ENCODE measurements at regions not wholly inside any gene's neighbourhood (a gene's known extent, or its start where the extent isn't known, plus 50 kb on each side); places are given as distances from the start of the nearest gene placed in this dataset.

DNA sequence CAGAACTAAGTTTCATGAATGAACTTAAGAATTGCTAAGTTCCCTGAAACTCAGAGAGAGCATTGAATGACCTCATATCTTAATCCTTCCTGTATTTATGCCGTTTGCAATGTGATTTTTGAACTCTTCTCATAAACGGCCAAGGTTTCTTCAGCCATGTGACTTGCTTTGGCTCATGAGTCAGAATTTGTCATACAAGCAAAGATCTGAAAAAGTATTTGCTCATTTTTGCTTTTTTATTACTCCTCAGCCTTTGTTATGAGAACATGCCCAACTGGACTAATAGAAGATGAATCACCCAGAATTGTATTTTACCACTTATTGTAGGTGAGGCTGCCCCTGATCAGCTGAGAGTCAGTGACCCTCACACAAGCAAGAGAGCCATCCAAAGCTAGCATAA, 693.8 kb downstream of the BCL11B start:
- DNase-seq (ENCODE audit: low read depth): no peak

DNA sequence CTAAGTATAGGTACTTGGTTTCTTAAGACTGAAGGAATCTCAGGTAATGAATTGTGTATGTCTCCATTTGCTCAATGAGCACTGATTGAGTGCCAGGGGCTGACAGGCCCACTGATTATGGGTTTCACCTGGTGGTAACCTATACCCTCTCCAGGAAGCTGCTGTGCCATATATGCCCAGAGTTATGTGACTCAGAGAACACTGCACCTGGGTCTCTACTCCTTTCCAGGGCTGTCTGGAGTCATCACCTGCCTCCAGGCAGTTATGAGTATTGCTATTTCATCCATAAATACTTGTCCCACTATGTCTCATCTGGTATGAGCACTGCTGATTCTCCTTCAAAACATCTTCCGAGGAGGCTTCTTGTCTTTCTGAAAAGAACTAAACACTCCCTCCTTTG, 692.9 kb downstream of the BCL11B start:
- DNase-seq (ENCODE audit: low read depth): no peak

DNA sequence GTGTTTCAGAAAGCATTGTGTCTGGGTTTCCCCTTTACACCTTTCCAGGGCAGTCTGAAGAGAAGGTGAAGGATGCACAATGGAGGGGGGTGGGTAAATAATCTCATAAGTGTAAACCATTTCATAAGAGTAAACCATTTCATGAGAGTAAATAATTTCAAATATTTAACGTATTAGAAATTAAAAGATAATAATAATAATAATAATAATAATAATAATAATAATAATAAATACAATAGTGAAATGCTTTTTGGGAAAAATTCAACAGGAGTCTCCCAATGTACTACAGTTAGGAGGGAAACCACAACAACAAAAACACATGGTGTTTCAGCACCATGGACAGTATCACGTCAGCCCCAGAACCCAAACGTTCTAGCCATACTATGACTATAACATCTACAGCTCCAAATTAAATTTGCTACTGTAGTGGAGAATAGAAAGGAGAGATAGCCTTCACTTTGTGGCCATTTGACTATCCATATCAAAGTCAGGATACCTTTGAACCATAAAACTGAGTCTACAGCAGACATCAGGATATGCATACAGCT, 691.8 kb downstream of the BCL11B start:
- no peak for DNase-seq (ENCODE audit: low read depth)

DNA sequence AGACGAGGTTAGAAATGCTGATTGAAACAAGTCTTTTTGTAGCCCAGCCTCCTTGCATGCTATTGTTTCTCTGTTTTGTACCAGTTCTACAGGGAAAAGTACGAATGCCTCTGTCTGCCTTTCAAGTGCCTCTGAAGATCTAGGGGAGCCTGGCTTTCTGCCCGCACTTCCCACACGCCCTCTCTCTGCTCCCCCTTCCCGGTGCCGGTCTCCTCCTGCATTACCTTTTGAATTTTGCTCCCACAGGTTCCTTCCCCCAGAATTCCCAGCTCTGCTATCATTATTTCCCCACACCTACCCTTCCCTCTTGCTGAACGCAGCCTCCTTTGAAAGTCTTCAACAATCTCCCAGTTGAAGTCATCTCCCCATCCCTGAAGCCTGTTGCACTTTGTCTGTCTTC, 689.7 kb downstream of the BCL11B start:
- DNase-seq (ENCODE audit: low read depth): no peak

DNA sequence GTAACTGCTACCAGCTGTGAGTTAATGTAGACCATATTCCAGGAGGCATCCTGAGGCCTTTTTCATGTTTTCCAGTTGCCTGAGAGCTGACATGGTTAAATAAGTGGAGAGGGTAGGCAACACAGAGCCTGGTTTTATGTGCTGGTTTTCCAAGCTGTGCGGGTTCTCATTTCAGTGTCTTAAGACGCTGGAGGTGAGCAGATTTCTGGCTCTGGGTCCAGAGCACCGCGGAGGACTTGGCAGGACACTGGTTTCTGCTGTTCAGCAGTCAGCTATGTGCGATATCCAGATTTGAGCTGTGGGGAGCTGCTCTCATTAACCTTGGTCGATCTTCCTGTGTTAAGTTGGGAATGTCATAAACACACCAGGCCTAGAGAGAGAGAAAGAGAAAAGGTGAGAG, 680.8 kb downstream of the BCL11B start:
- DNase-seq (ENCODE audit: low read depth): no peak

DNA sequence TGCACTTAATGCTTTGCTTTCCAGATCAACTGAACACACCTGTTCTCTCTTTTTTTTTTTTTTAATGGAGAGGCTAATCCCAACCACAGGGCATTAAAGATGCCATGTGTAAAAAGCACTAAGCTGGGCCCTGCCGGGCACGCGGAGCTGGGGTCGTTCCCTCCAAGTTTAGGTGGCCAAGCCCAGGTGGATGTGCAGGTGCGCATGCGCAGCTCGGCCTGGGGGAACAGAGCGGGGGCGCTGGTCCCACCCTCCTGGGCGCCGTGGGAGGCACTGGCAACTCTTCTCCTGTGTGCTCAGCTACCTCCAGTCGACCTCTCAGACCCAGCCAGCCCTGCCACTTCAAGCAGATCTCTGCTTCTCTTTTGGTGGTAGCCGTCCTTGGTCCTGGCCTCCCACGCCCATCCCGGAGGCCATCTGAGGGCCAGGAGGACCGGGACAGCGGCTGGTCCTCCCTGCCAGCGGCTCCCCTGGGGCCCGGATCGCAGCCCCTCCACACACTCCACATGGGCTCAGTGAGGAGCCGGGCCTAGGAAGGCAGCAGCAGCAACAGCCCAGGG, 679.3 kb downstream of the BCL11B start:
- DNase-seq (ENCODE audit: low read depth): no peak

DNA sequence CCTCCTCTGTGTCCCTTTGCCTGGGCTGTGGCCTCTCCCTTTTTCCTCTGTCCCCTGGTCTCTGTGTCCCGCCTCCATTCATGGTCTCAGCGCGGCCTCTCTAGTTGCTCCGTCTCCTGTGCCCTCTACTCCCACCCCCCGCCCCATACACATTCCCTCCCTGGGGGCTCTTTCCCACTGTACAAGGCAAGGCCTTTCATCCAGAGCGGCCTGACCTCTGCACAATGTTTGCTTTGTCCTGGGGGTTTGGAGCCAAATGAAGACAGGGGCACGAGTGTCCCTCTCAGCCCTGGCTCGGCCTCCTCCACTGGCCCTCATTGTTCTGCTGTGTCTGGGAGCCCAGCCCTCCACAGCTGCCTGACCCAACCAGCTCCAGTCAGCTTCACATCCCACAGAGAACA, 678.6 kb downstream of the BCL11B start:
- no peak for DNase-seq (ENCODE audit: low read depth)

DNA sequence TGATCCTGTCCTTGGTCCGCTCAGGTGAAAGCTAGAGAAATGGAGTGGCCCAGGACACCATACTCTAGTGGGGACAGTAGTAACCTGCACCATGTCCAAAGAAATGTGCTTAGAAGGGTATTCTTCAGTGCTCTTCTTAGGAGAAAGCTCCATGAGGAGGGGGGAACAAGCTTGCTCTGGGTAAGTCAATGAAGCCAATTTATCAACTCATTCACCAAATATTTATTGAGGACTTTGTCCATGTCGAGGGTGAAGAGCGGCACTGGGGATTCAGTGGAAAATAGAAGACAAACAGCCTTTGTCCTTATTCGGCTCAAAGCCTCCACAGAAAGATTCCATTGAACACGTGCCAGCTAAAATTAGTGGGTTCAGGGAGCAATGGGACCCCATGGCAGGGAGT, 677.8 kb downstream of the BCL11B start:
- no peak for DNase-seq (ENCODE audit: low read depth)

DNA sequence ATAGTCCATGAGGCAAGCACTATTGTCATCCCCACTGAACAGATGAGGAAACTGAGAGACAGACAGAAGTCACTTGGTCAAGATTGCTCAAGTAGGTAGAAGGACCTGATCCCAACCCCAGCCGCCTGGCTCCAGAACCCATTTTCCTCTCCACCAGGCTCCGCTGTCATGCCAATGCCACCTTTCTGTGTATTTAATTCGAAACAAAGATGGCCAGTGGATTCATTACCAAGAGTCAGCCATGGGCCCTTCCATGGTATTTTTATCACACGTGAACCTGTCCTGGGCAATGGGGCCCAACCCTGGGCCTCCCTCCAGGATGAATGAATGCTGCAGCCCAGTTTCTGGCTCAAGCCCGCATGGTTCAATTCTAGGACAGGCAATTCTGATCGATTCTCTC, 673.4 kb downstream of the BCL11B start:
- no peak for DNase-seq (ENCODE audit: low read depth)

DNA sequence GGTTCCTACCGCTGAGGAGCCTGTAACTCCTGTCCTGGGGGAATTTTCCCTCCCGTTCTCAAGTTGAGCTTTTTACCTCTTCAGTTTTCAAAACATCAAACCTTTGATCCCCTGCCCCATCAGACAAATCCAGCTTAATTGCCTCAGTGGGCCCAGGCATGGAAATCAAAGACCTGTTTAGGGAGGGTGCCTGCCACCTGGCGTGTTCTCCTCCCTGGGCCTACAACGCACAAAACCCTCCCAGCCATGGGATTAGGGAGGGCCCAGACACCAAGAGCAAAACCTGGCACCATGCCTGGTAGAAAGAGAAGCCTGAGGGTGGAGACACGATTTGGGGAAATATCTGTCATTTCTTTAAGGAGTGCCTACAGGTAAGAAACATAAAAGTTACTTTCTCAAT, 672.9 kb downstream of the BCL11B start:
- DNase-seq (ENCODE audit: low read depth): no peak

DNA sequence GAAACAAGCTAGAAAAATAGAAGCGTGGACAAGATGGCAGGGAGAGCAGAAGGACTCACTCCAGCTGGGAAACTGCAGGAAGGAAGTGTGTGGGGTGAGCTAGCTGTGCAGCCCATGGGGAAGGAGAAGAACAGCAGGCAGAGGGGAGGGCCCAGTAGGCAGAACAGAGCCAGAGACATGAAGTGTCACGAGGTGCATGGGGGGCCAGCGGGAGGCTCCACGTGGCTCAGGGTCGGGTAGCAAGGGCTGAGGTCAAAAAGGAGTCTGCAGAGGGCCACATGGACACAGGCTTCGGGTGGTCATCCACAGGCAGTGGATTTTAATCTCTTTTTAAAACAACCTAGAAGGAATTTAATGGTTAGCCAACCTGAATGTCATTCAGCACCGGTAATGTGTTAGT, 669.0 kb downstream of the BCL11B start:
- DNase-seq (ENCODE audit: low read depth): no peak

DNA sequence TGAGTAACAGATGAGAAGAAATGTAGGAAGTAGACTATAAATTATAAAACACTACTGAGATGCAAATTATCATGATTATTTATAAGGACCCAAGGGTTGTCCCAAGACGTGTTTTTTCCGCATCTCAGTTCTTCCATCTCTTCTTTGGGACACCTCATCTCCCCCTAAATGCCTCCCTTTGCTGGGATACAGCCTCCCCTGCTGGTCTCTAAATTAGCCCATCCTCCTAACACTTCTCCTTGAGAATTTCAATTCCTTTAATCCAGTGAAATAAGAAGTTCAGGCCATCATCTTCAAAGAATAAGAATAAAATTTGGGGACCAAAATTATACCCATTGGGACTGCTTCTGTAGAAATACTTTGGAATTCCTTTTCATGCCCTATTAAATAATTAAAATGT, 667.0 kb downstream of the BCL11B start:
- no peak for DNase-seq (ENCODE audit: low read depth)

DNA sequence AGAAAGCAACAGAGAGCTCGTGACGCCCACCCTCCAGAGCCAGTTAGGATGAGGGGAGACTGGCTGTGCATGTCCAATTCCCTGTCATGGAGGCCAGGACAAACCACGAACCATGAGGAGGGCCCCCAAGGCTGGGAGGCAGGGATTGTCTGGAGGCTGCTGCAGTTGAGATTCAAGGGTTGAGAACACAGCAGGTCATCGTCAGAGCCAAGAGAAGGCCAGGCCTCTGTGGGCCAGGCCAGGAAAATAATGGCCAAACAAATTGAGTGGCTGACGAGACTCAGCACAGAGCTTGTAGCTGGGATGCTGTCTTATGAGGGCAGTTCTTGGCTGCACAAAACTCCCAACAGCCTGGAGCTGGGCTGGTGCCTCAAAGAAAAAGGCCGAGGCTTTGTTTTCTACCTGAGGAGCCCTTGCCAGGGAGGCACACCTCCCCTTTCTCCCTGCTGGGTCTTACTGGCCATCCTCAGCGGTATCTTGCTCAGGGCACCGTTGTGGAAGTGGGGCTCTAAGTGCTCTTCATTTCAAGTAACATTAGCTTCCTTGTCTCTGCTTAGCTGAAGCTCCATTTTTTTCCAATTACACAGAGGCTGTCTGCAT, 665.9 kb downstream of the BCL11B start:
- no peak for DNase-seq (ENCODE audit: low read depth)

DNA sequence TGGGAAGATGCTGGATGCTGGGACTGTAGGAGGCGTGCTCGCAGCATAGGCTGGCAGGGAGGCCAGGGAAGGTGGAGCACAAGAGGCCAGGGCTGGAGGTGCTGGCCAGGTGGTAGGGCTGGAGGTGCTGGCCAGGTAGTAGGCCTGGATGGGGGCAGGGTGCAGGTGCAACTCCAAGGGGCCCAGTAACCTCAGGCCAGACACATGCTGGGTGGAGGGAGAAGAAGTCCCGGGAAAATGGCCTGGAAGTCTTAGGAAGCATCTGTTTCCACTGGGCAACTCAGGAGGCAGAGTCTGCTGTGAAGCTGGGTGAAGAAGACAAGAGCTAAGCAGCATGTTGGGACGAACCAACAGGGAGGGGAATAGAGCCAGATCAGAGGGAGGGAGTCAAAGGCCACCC, 665.2 kb downstream of the BCL11B start:
- no peak for DNase-seq (ENCODE audit: low read depth)

DNA sequence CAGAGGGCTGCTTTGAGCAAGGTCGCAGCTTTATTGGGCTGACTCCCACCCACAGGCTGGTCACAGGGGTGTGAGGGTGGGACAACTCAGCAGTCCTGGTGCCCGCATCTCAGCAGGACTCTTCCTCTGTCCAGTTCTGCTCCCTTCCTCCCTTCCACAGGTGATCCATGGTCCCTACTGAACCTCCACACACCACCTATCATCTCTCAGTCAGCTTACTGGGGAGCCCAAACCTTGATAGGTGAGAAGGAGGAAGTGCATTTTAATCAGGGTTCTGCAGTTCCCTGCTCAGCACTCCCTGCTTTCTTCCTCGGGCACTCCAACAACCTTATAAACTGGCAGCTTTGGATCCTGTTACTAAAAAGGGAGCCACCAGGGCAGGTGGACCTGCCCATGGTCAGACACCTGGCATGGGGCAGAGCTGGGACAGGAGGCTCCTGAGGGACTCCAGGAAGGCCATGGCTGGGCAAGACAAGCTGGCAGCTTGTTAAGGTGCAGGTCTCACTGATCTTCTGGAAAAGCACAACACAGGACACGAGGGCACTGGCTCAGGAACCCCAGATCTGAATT, 664.6 kb downstream of the BCL11B start:
- DNase-seq (ENCODE audit: low read depth): no peak

DNA sequence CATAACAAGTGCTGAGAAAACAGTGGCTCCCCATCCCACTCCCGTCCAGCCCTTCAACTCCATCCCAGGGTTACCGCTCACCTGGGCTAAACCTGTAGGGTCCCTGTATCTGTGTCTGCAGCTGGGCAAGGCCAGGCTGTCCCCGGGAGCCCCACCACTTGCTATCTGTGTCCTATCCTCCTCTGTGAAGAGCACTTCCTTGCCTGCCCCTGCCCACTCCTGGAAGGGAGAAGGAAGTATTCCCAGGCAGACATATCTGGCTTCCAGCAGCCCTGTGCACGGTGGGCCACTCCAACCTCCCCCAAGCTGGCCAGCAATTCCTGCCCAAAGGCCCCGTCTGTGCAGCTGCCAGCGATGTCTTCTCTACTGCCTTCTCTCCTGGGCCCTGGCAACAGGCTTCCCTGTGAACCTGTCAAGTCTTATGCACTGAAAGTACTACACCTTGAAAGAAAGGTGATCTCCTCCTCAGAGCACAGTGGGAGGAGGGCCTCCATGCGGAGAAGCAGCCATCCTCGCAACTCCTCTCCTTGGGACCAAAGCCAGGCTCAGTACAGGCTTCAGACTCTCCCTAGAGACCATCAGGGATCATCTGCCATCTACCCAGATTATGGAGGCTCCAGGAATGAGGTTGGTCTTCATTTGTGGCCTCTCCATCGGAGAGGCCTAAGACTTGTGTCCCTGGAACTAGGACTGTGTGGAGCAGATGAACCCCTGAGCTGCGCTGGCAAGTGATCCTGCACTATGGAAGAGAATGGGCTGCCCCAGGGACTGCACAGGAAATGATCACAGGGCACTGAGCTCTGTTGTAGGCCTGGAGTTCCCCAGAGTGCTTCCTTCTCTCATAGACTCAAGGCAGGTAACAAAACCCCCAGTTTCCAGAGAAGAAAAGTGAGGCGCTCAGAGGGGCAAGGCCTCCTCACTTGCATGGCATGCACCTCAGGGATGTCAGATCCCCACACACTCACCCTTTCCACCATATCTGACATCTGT, 663.6 kb downstream of the BCL11B start:
- no peak for DNase-seq (ENCODE audit: low read depth)

DNA sequence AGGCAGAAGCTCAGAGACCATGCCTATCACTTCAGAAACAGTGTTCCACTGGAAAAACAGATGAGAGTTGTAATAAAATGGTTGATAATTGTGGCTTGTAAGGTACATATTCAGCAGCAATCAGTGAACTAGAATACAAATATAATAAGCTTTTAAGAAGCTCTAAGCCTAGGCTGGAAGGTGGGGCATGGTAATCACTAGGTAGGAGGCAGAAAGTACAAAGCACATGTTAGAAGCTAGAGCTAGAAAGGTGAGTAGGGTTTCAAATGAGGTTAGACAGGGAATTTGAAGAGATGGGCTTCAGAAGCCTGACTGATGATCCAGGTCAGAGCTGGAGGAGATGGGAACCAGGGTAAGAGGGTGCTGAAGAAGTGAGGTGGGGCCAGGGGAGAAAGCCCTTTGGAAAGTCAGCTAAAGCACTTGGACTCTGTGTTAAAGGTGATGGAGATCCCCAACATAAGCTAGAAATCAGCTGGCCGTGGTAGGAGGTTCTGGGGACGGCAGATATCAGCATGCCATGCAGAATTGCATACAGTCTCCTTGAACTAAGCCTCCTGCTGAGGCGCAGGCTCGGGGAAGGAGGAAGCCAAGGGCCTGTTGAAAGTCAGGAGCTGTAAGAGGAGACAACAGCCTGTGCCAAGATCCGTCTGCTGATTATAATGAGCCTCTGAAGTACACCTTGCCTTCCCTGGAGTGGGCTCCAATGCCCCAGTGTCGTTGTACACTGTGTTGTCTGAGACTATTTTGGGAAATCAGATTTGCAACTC, 659.4 kb downstream of the BCL11B start:
- DNase-seq (ENCODE audit: low read depth): no peak

DNA sequence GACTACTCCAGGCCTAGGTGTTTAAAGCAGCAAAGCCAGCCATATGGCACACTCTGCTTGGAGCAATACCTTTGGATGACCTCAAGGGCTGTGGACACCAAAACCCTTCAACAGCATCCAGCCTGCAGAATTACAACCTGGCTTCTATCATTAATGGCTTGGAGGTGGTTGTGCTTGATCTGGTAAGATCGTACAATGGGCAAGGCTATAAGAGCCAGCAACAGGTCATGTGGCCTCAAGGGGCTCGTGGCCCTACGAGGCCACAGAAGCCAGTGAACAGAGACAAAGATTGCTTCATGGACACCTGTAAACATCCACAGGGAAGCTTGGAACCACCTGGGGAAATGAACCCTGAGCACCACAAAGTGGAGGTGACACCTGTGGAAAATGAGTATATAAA, 657.3 kb downstream of the BCL11B start:
- DNase-seq (ENCODE audit: low read depth): no peak

DNA sequence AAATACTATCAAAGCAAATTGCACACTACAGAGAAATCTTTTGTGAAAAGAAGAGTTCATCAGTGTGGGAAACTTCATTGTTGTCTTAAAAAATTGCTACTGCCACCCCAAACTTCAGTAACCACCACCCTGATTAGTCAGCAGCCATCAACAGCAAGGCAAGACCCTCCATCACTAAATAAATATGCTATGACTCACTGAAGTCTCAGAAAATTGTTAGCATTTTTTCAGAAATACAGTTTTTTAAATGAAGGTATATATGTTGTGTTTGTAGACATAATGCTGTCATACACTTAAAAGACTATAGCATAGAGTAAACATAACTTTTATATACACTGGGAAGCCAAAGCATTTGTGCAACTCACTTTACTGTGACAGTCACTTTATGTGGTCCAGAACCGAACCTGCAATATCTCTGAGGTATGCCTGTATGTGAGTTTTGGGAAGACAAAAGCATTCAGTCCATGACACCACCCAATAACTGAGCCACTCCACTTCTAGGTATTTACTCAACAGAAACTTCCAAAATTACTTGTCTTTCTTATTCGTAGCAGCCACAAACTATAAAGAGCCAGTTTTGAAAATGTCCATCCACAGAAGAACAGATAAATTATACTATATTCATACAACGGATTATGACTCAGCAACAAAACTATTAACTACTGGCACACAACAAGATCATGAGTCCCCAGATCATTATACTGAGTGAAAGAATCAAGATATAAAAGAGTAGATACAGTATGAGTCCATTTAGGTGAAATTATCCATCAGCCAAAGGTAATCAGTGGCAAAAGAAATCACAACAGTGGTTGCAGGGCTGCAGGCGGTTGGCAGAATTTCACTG, 649.6 kb downstream of the BCL11B start:
- no peak for DNase-seq (ENCODE audit: low read depth)

DNA sequence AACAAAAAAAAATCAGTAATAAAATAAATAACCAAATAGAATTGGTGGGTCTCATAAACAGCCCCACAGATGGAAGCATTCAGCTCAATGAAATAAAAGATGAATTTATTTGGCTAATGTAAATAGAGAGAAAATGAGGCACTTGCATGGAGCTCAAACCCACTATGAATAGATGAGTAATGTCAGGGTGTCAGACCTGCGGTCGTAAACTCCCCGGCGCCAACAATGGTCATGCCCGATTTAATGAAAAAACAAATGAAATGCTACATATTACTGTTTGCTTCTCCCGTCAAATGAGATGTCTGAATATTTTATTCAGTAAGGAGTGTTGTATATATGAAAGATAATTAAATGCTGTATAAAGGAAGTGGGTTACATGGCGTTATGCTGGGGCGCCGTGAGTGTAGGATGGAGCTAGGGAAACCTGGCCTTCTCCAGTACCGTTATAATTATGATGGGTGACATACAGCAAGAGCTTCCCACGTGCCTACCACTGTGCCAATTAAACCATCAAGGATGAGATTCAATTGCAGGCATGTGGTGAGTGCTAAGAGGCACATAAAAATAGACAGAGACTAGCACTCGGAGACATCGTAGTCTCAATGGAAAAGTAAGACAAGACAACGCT, 648.1 kb downstream of the BCL11B start:
- no peak for DNase-seq (ENCODE audit: low read depth)

All from myocyte (in vitro differentiated cells).